GM12872 (cell line): ENCODE measurements at regions not wholly inside any gene's neighbourhood (a gene's known extent, or its start where the extent isn't known, plus 50 kb on each side); places are given as distances from the start of the nearest gene placed in this dataset.

ENCODE experiments used
- CTCF ChIP-seq: IDR thresholded peaks from 3 replicates; pipeline ENCODE4 v1.5.1; 2011; ENCODE audit warnings: low read depth, mild to moderate bottlenecking, low read length, moderate library complexity; ENCODE audit not compliant: insufficient read depth

- TF ChIP-seq CTCF, result no peak
Measured at GRCh38 chr3:72412340-72412956, 435.8 kb downstream of the SHQ1 start.

- TF ChIP-seq CTCF, result no peak
Measured at GRCh38 chr3:72411843-72412242, 436.4 kb downstream of the SHQ1 start.

GRCh38 chr3:72411126-72411525 lies 437.1 kb downstream of the SHQ1 start:
- TF ChIP-seq CTCF, result no peak

GRCh38 chr3:72408983-72409779 lies 439.1 kb downstream of the SHQ1 start:
- TF ChIP-seq CTCF, result no peak

- TF ChIP-seq CTCF, result no peak
Measured at GRCh38 chr3:72407766-72408165, 440.5 kb downstream of the SHQ1 start.

GRCh38 chr3:72405943-72406566 lies 442.2 kb downstream of the SHQ1 start:
- no peak for TF ChIP-seq CTCF

GRCh38 chr3:72401005-72401545 lies 447.2 kb downstream of the SHQ1 start:
- no peak for TF ChIP-seq CTCF
